MM.1S (cell line): ENCODE measurements at regions not wholly inside any gene's neighbourhood (a gene's known extent, or its start where the extent isn't known, plus 50 kb on each side); places are given as distances from the start of the nearest gene placed in this dataset.
"Not testable (repeated sequence)": the region's sequence is repeated elsewhere in the genome, so short reads cannot be mapped to it uniquely, and the experiment has no call there.

Experiments
- DNase-seq: peaks from one replicate; pipeline ENCODE4 v3.0.0-alpha.2; 2015
- H2AFZ ChIP-seq: fragments of 300-600 bp; sonication (generic); 2 replicates; pipeline ENCODE4 v1.6.0; 2016; ENCODE audit warnings: antibody characterized with exemption, low read length
- H3F3A ChIP-seq: fragments of 300-600 bp; sonication (generic); 2 replicates; pipeline ENCODE4 v1.6.1; 2016; ENCODE audit warnings: mild to moderate bottlenecking, antibody characterized with exemption, low read length, moderate library complexity, mixed read lengths; ENCODE audit not compliant: insufficient read depth
- H3K27ac ChIP-seq: fragments of 300-600 bp; sonication (generic); 2 replicates; pipeline ENCODE4 v1.5.1; 2016; ENCODE audit warnings: mild to moderate bottlenecking, low read length
- H3K27me3 ChIP-seq: fragments of 300-600 bp; sonication (generic); replicated peaks from 2 replicates; pipeline ENCODE4 v1.6.0; 2016; ENCODE audit warnings: low read length; ENCODE audit not compliant: insufficient read depth
- H3K36me3 ChIP-seq: fragments of 300-600 bp; sonication (generic); replicated peaks from 2 replicates; pipeline ENCODE4 v1.6.1; 2016; ENCODE audit warnings: mild to moderate bottlenecking, low read length, mixed read lengths; ENCODE audit not compliant: insufficient read depth
- H3K4me1 ChIP-seq: fragments of 300-600 bp; sonication (generic); 2 replicates; pipeline ENCODE4 v1.6.1; 2016; ENCODE audit warnings: low read length, mixed read lengths
- H3K4me2 ChIP-seq: fragments of 300-600 bp; sonication (generic); 2 replicates; pipeline ENCODE4 v1.6.0; 2016; ENCODE audit warnings: low read depth, low read length
- H3K4me3 ChIP-seq: fragments of 300-600 bp; sonication (generic); 2 replicates; pipeline ENCODE4 v1.5.1; 2016; ENCODE audit warnings: low read length, mixed read lengths
- H3K79me2 ChIP-seq: fragments of 300-600 bp; sonication (generic); 2 replicates; pipeline ENCODE4 v1.6.1; 2016; ENCODE audit warnings: mixed run types, low read length, mixed read lengths
- H3K9ac ChIP-seq: fragments of 300-600 bp; sonication (generic); 2 replicates; pipeline ENCODE4 v1.6.1; 2016; ENCODE audit warnings: low read length, mixed read lengths
- H3K9me2 ChIP-seq: fragments of 300-600 bp; sonication (generic); replicated peaks from 2 replicates; pipeline ENCODE4 v1.6.1; 2016; ENCODE audit warnings: mild to moderate bottlenecking, low read length, mixed read lengths; ENCODE audit not compliant: insufficient read depth
- H3K9me3 ChIP-seq: fragments of 300-600 bp; sonication (generic); replicated peaks from 2 replicates; pipeline ENCODE4 v1.6.1; 2016; ENCODE audit warnings: mild to moderate bottlenecking, low read length, mixed read lengths; ENCODE audit not compliant: insufficient read depth
- H4K20me1 ChIP-seq: fragments of 300-600 bp; sonication (generic); 2 replicates; pipeline ENCODE4 v1.6.1; 2016; ENCODE audit warnings: mild to moderate bottlenecking, low read length, moderate library complexity, mixed read lengths; ENCODE audit not compliant: insufficient read depth
- CTCF ChIP-seq: fragments of 300-600 bp; sonication (generic); IDR thresholded peaks from 2 replicates; pipeline ENCODE4 v1.5.1; 2016; ENCODE audit warnings: antibody characterized with exemption, low read length, mixed read lengths
- EZH2 ChIP-seq: fragments of 300-600 bp; sonication (generic); optimal IDR thresholded peaks from 2 replicates; pipeline ENCODE3; 2017; ENCODE audit warnings: low read depth, mild to moderate bottlenecking, antibody characterized with exemption, low read length, mixed read lengths
- EZH2phosphoT487 ChIP-seq: fragments of 300-600 bp; sonication (generic); IDR thresholded peaks from 2 replicates; pipeline ENCODE4 v1.6.1; 2018; ENCODE audit warnings: antibody characterized with exemption, low read length

- DNase-seq, result no peak
These were observed 75.7 kb upstream of the PPP1R26 start for GRCh38 chr9:135403733-135404450.

GRCh38 chr9:135404451-135405144 lies 75.0 kb upstream of the PPP1R26 start:
- no peak for DNase-seq
- Histone ChIP-seq H3K27ac (no peak overlapping the region), H2AFZ (no peak overlapping the region), H3K9me3 (no peaks in the 10 kb centered on the region), H3K4me3 (no peak overlapping the region), H3K4me1 (no peaks in the 10 kb centered on the region), H3K36me3 (no peaks in the 10 kb centered on the region), H3K4me2 (no peak overlapping the region), H3K27me3 (peaks cover 92% of the 10 kb centered on the region), H3K79me2 (no peaks in the 10 kb centered on the region), H3K9me2 (no peaks in the 10 kb centered on the region), H3K9ac (no peak overlapping the region), H3F3A (no peaks in the 10 kb centered on the region), H4K20me1 (no peaks in the 10 kb centered on the region)
- TF ChIP-seq EZH2phosphoT487, result no peak
- TF ChIP-seq CTCF, result no peak
- no peak for TF ChIP-seq EZH2

More at GRCh38 chr9:135403733-135404450, 75.7 kb upstream of the PPP1R26 start:
- Histone ChIP-seq H3K9ac (no peak overlapping the region), H2AFZ (no peak overlapping the region), H3K4me2 (no peak overlapping the region), H3K9me3 (no peaks in the 10 kb centered on the region), H3K4me1 (no peaks in the 10 kb centered on the region), H3F3A (no peaks in the 10 kb centered on the region), H3K27me3 (peaks cover 89% of the 10 kb centered on the region), H3K79me2 (no peaks in the 10 kb centered on the region), H3K4me3 (no peak overlapping the region), H4K20me1 (no peaks in the 10 kb centered on the region), H3K27ac (no peak overlapping the region), H3K36me3 (no peaks in the 10 kb centered on the region), H3K9me2 (no peaks in the 10 kb centered on the region)
- TF ChIP-seq EZH2phosphoT487, result no peak
- TF ChIP-seq CTCF, result no peak
- TF ChIP-seq EZH2, result no peak

GRCh38 chr9:135405145-135405464 lies 74.5 kb upstream of the PPP1R26 start:
- H3K9ac ChIP-seq, H3K9me2 ChIP-seq, H2AFZ ChIP-seq, H3K27ac ChIP-seq, H3K9me3 ChIP-seq, H3K79me2 ChIP-seq, H3K4me3 ChIP-seq, DNase-seq, H3K4me1 ChIP-seq, H4K20me1 ChIP-seq, H3K36me3 ChIP-seq, H3F3A ChIP-seq, H3K4me2 ChIP-seq: not testable (repeated sequence)
- peaks cover 95% of the 10 kb centered on the region for H3K27me3 ChIP-seq
